Uterus (tissue), 3 donors: ENCODE measurements at regions not wholly inside any gene's neighbourhood (a gene's known extent, or its start where the extent isn't known, plus 50 kb on each side); places are given as distances from the start of the nearest gene placed in this dataset.

Source experiments
- DNase-seq, 2 donors: peaks; one replicate each; pipeline ENCODE4 v3.0.0-alpha.2; 2019 to 2020
- H3K27ac ChIP-seq, 2 donors: fragments of 200-600 bp; sonication (generic); 1 replicate in 1 of 2; 2 replicates in 1 of 2; pipeline ENCODE4 v1.5.1; 2016 to 2018
- H3K27me3 ChIP-seq, 2 donors: fragments of 200-600 bp; sonication (generic); one replicate each; pipeline ENCODE4 v1.5.1; 2018 to 2019; ENCODE audit warnings: control low read depth in 1 of 2
- H3K36me3 ChIP-seq, 2 donors: fragments of 200-600 bp; sonication (generic); one replicate each; pipeline ENCODE4 v1.5.1; 2019; ENCODE audit warnings: control low read depth in 1 of 2
- H3K4me1 ChIP-seq, 2 donors: fragments of 200-600 bp; sonication (generic); one replicate each; pipeline ENCODE4 v1.5.1; 2018 to 2019; ENCODE audit warnings: control low read depth in 1 of 2
- H3K4me3 ChIP-seq, 2 donors: fragments of 200-600 bp; sonication (generic); 1 replicate in 1 of 2; 2 replicates in 1 of 2; pipeline ENCODE4 v1.5.1; 2018 to 2019; ENCODE audit warnings: mild to moderate bottlenecking in 1 of 2
- H3K9me3 ChIP-seq, 2 donors: fragments of 200-600 bp; sonication (generic); one replicate each; pipeline ENCODE4 v1.5.1; 2019; ENCODE audit warnings: control low read depth in 1 of 2
- CTCF ChIP-seq, 4 experiments: fragments of 200-600 bp in 2 of 4; fragments of 450-650 bp in 2 of 4; sonication (generic) in 2 of 4; IDR thresholded peaks; one replicate each; pipeline ENCODE4 v1.5.1; 2016 to 2019; ENCODE audit warnings: antibody characterized with exemption in 4 of 4, mild to moderate bottlenecking in 2 of 4, moderate library complexity in 1 of 4
- POLR2A ChIP-seq, 2 donors: fragments of 450-650 bp; IDR thresholded peaks; one replicate each; pipeline ENCODE4 v1.6.1; 2016; ENCODE audit warnings: antibody characterized with exemption in 2 of 2, mild to moderate bottlenecking in 1 of 2, moderate library complexity in 1 of 2
- intact Hi-C: fragments of 100-400 bp; cut with DNase I; formaldehyde crosslinking; loops from one replicate; pipeline ENCODE4 v1.15.1; 2023; ENCODE audit warnings: low total_unique reads
- donor health status: DM: yes; HTN: yes; CAD: no.

GRCh38 chr9:28892538-28892937, 1319.3 kb upstream of the C9orf72 start:
- Histone ChIP-seq H3K27ac (no peak overlapping the region), H3K27me3 (no peaks in the 10 kb centered on the region), H3K9me3 (no peaks in the 10 kb centered on the region), H3K4me3 (no peak overlapping the region), H3K4me1 (no peaks in the 10 kb centered on the region), H3K36me3 (no peaks in the 10 kb centered on the region)
- intact Hi-C loops = no loop called here
- DNase-seq = no peak
- TF ChIP-seq POLR2A (IDR thresholded peaks at IDR 0.05) (no peak), CTCF (IDR thresholded peaks at IDR 0.05) (no peak)

GRCh38 chr9:28899267-28899666, 1326.0 kb upstream of the C9orf72 start:
- Histone ChIP-seq H3K27me3 (no peaks in the 10 kb centered on the region), H3K4me1 (no peaks in the 10 kb centered on the region), H3K27ac (no peak overlapping the region), H3K4me3 (no peak overlapping the region), H3K9me3 (no peaks in the 10 kb centered on the region), H3K36me3 (no peaks in the 10 kb centered on the region)
- intact Hi-C loops = no loop called here
- DNase-seq = no peak
- no peak for TF ChIP-seq POLR2A (IDR thresholded peaks at IDR 0.05)
- no peak for TF ChIP-seq CTCF (IDR thresholded peaks at IDR 0.05)

GRCh38 chr9:28899926-28900325, 1326.6 kb upstream of the C9orf72 start:
- H3K4me1 ChIP-seq = no peaks in the 10 kb centered on the region
- no peak for DNase-seq
- intact Hi-C loops = no loop called here
- no peak overlapping the region for H3K4me3 ChIP-seq
- H3K27ac ChIP-seq = no peak overlapping the region
- no peaks in the 10 kb centered on the region for H3K9me3 ChIP-seq
- H3K27me3 ChIP-seq = no peaks in the 10 kb centered on the region
- TF ChIP-seq POLR2A (IDR thresholded peaks at IDR 0.05) = no peak
- TF ChIP-seq CTCF (IDR thresholded peaks at IDR 0.05) = no peak
- no peaks in the 10 kb centered on the region for H3K36me3 ChIP-seq

DNA sequence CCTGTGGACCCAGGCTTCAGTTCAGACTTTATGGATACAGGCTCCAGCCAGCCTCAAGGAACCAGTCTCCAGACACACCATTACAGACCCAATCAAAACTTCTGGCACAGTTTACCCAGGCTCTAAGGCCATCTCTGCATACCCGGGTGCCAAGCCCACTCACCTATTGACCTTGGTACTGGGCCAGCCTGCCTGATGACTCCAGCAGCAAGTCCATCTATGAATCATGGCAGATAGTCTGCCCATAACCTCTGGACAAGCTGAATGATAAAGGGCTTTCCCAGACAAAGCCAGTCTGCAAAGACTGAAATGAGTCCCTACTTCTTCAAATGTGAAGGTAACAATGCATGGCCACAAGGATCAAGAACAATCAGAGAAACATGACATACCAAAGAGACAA, 1327.1 kb upstream of the C9orf72 start:
- DNase-seq = no peak
- H3K4me3 ChIP-seq = no peak overlapping the region
- no peaks in the 10 kb centered on the region for H3K9me3 ChIP-seq
- H3K27me3 ChIP-seq = no peaks in the 10 kb centered on the region
- H3K4me1 ChIP-seq = no peaks in the 10 kb centered on the region
- TF ChIP-seq CTCF (IDR thresholded peaks at IDR 0.05) (no peak), POLR2A (IDR thresholded peaks at IDR 0.05) (no peak)
- H3K36me3 ChIP-seq = no peaks in the 10 kb centered on the region
- no peak overlapping the region for H3K27ac ChIP-seq
- intact Hi-C loops = no loop called here

GRCh38 chr9:28909526-28909925, 1336.2 kb upstream of the C9orf72 start:
- Histone ChIP-seq H3K27ac (no peak overlapping the region), H3K27me3 (no peaks in the 10 kb centered on the region), H3K4me3 (no peak overlapping the region), H3K36me3 (no peaks in the 10 kb centered on the region), H3K9me3 (no peaks in the 10 kb centered on the region), H3K4me1 (no peaks in the 10 kb centered on the region)
- intact Hi-C loops = no loop called here
- no peak for DNase-seq
- TF ChIP-seq POLR2A (IDR thresholded peaks at IDR 0.05) = no peak
- no peak for TF ChIP-seq CTCF (IDR thresholded peaks at IDR 0.05)
